Neural progenitor cell (in vitro differentiated cells): ENCODE measurements at regions not wholly inside any gene's neighbourhood (a gene's known extent, or its start where the extent isn't known, plus 50 kb on each side); places are given as distances from the start of the nearest gene placed in this dataset.
"Not testable (repeated sequence)": the region's sequence is repeated elsewhere in the genome, so short reads cannot be mapped to it uniquely, and the experiment has no call there.

Experiments
- DNase-seq: peaks from one replicate; pipeline ENCODE4 v3.0.0-alpha.2; 2016; ENCODE audit warnings: low spot score
- H2AFZ ChIP-seq: fragments of 200-600 bp; sonication (generic); replicated peaks from 2 replicates; pipeline ENCODE4 v1.6.1; 2016; ENCODE audit warnings: antibody characterized with exemption
- H3F3A ChIP-seq: fragments of 200-600 bp; sonication (generic); 2 replicates; pipeline ENCODE4 v1.6.1; 2016; ENCODE audit warnings: antibody characterized with exemption, low read depth
- H3K27ac ChIP-seq: fragments of 200-600 bp; sonication (generic); 2 replicates; pipeline ENCODE4 v1.5.1; 2016; ENCODE audit warnings: mild to moderate bottlenecking
- H3K27me3 ChIP-seq: fragments of 200-600 bp; sonication (generic); 2 replicates; pipeline ENCODE4 v1.6.1; 2016; ENCODE audit warnings: mild to moderate bottlenecking, moderate library complexity
- H3K36me3 ChIP-seq: fragments of 200-600 bp; sonication (generic); 2 replicates; pipeline ENCODE4 v1.5.1; 2016
- H3K4me1 ChIP-seq: fragments of 200-600 bp; sonication (generic); 2 replicates; pipeline ENCODE4 v1.6.1; 2016; ENCODE audit warnings: mixed run types
- H3K4me2 ChIP-seq: fragments of 200-600 bp; sonication (generic); 2 replicates; pipeline ENCODE4 v1.6.1; 2016
- H3K4me3 ChIP-seq: fragments of 200-600 bp; sonication (generic); 2 replicates; pipeline ENCODE4 v1.5.1; 2016
- H3K79me2 ChIP-seq: fragments of 200-600 bp; sonication (generic); 2 replicates; pipeline ENCODE4 v1.6.1; 2016; ENCODE audit warnings: low read depth
- H3K9ac ChIP-seq: fragments of 200-600 bp; sonication (generic); 2 replicates; pipeline ENCODE4 v1.6.1; 2016
- H3K9me3 ChIP-seq: fragments of 200-600 bp; sonication (generic); 2 replicates; pipeline ENCODE4 v1.5.1; 2016; ENCODE audit warnings: low read depth
- H4K20me1 ChIP-seq: fragments of 200-600 bp; sonication (generic); 2 replicates; pipeline ENCODE4 v1.6.1; 2016; ENCODE audit warnings: low read depth
- H3K27ac Mint-ChIP-seq: 3 replicates; pipeline ENCODE4 v1.8.0; 2021; ENCODE audit warnings: mixed read lengths
- H3K27me3 Mint-ChIP-seq: 2 replicates; pipeline ENCODE4 v1.8.0; 2022; ENCODE audit warnings: low read depth, mild to moderate bottlenecking, inconsistent platforms, moderate library complexity, mixed read lengths; ENCODE audit not compliant: insufficient read depth
- H3K36me3 Mint-ChIP-seq: 3 replicates; pipeline ENCODE4 v1.8.0; 2021; ENCODE audit warnings: mixed read lengths
- H3K4me1 Mint-ChIP-seq: 3 replicates; pipeline ENCODE4 v1.8.0; 2021; ENCODE audit warnings: mixed read lengths
- H3K4me3 Mint-ChIP-seq: 3 replicates; pipeline ENCODE4 v1.8.0; 2021; ENCODE audit warnings: mild to moderate bottlenecking, moderate library complexity, mixed read lengths
- H3K9me3 Mint-ChIP-seq: 3 replicates; pipeline ENCODE4 v1.8.0; 2020; ENCODE audit warnings: mixed read lengths
- EZH2 ChIP-seq: fragments of 200-600 bp; sonication (generic); IDR thresholded peaks from 2 replicates; pipeline ENCODE4 v1.6.1; 2017; ENCODE audit warnings: antibody characterized with exemption, mild to moderate bottlenecking, moderate library complexity
- EZH2phosphoT487 ChIP-seq: fragments of 200-600 bp; sonication (generic); IDR thresholded peaks from 2 replicates; pipeline ENCODE4 v1.6.1; 2017; ENCODE audit warnings: antibody characterized with exemption
- TF ChIP-seq, protein P1 (sequence below): fragments of 200-600 bp; sonication (generic); IDR thresholded peaks from 2 replicates; pipeline ENCODE4 v1.5.1; 2017; ENCODE audit warnings: antibody characterized with exemption, mild to moderate bottlenecking

DNA sequence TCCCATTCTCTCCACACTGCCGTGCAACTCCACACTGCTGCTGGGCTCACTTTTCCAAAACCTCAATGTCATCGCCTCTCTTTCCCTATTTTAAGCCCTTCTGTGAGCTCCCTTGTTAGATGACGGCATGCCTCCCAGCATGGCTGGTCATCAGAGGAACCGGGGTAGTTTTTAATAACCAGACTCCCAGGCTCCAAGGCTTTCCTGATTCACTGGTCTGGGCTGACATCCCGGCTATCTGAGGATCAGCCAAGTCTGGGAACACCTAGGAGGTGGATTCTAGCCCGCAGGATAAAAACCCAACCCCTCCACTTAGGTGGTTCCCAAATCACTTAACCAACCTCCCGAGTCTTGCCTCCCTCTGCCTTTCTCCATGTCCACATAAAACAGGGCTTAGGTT, 295.4 kb upstream of the FZD8 start:
- Mint-ChIP-seq H3K36me3 (no peaks in the 10 kb centered on the region), H3K27me3 (no peaks in the 10 kb centered on the region), H3K27ac (no peak overlapping the region), H3K9me3 (peaks cover 3% of the 10 kb centered on the region), H3K4me3 (no peak overlapping the region), H3K4me1 (peaks cover 32% of the 10 kb centered on the region)
- Histone ChIP-seq H3K4me1 (peaks cover 20% of the 10 kb centered on the region), H3K36me3 (no peaks in the 10 kb centered on the region), H3K4me3 (no peak overlapping the region), H4K20me1 (no peaks in the 10 kb centered on the region), H3K27me3 (no peaks in the 10 kb centered on the region), H2AFZ (no peak overlapping the region), H3F3A (no peaks in the 10 kb centered on the region), H3K9ac (no peak overlapping the region), H3K9me3 (no peaks in the 10 kb centered on the region), H3K79me2 (no peaks in the 10 kb centered on the region), H3K4me2 (no peak overlapping the region), H3K27ac (no peak overlapping the region)
- no peak for TF ChIP-seq EZH2
- TF ChIP-seq EZH2phosphoT487 = no peak
- TF ChIP-seq, protein P1, sequence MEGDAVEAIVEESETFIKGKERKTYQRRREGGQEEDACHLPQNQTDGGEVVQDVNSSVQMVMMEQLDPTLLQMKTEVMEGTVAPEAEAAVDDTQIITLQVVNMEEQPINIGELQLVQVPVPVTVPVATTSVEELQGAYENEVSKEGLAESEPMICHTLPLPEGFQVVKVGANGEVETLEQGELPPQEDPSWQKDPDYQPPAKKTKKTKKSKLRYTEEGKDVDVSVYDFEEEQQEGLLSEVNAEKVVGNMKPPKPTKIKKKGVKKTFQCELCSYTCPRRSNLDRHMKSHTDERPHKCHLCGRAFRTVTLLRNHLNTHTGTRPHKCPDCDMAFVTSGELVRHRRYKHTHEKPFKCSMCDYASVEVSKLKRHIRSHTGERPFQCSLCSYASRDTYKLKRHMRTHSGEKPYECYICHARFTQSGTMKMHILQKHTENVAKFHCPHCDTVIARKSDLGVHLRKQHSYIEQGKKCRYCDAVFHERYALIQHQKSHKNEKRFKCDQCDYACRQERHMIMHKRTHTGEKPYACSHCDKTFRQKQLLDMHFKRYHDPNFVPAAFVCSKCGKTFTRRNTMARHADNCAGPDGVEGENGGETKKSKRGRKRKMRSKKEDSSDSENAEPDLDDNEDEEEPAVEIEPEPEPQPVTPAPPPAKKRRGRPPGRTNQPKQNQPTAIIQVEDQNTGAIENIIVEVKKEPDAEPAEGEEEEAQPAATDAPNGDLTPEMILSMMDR = no peak
- no peak for DNase-seq

DNA sequence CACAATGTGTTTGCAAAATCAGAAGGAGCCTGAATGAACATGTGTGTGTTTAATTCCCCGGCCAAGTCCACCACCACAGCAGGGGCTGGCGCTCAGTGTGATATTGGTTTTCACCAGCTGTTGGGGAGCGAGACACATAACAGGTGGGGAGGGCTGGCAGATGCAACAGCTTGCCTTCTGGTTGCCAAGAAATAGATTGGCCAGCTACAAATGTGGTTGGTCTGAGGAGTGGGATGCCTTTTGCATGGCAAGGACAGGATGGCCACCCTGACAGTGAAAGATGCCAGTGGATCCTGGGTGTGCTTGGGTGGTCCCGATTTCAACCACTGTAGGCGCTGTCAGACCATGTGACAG, 292.5 kb upstream of the FZD8 start:
- TF ChIP-seq EZH2phosphoT487 = no peak
- Mint-ChIP-seq H3K27me3 (no peaks in the 10 kb centered on the region), H3K4me1 (peaks cover 21% of the 10 kb centered on the region), H3K36me3 (no peaks in the 10 kb centered on the region), H3K27ac (no peak overlapping the region), H3K4me3 (peak overlapping the region; percentile 2), H3K9me3 (peaks cover 3% of the 10 kb centered on the region)
- no peak overlapping the region for H3K4me3 ChIP-seq
- H4K20me1 ChIP-seq = no peaks in the 10 kb centered on the region
- H3K27ac ChIP-seq = no peak overlapping the region
- no peak overlapping the region for H3K9ac ChIP-seq
- H3F3A ChIP-seq = no peaks in the 10 kb centered on the region
- H3K36me3 ChIP-seq = no peaks in the 10 kb centered on the region
- no peak for DNase-seq
- H3K27me3 ChIP-seq = no peaks in the 10 kb centered on the region
- no peaks in the 10 kb centered on the region for H3K79me2 ChIP-seq
- H2AFZ ChIP-seq = no peak overlapping the region
- peaks cover 9% of the 10 kb centered on the region for H3K4me1 ChIP-seq
- H3K9me3 ChIP-seq = no peaks in the 10 kb centered on the region
- peak overlapping the region; percentile 15 for H3K4me2 ChIP-seq

DNA sequence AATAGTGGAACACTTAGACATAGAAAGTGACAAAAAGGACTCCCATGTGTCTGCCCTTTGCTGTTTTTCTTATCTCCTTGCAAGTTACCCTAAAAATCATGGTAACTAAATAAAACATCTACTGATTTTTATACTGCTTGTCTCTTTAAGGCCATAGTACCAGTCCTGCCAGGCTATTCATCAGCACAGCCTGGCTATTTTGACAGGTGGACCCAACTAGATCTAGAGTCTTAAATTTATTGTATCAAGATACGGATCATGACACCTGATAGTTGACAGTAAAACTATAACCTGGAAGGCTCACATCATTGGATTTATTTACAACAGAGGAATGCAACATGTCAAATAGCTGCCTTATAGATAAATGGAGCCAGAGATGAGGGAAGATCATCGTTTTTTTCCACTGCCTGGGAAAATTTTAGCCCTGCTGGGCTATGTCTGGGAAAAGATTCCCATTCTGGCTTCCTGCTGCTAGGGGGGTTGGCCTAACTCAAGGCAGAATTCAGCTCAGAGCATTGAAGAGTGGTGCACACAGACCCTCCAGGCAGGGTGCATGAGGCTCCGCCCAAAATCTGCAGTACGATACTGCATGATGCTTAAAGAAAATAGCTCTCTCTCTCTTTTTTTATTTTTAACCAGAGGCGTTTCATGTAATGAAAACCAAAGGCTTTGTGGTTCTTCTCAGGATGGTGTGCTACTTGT, 292.0 kb upstream of the FZD8 start:
- H3F3A ChIP-seq = no peaks in the 10 kb centered on the region
- no peak for TF ChIP-seq EZH2
- TF ChIP-seq, protein P1 = no peak
- no peak for TF ChIP-seq EZH2phosphoT487
- H3K4me3 ChIP-seq = no peak overlapping the region
- peaks cover 20% of the 10 kb centered on the region for H3K4me1 Mint-ChIP-seq
- no peaks in the 10 kb centered on the region for H3K36me3 ChIP-seq
- H3K79me2 ChIP-seq = no peaks in the 10 kb centered on the region
- H3K9me3 Mint-ChIP-seq = peaks cover 3% of the 10 kb centered on the region
- peaks cover 9% of the 10 kb centered on the region for H3K4me1 ChIP-seq
- H4K20me1 ChIP-seq = no peaks in the 10 kb centered on the region
- no peak overlapping the region for H3K27ac Mint-ChIP-seq
- DNase-seq = no peak
- no peaks in the 10 kb centered on the region for H3K27me3 ChIP-seq
- peak overlapping the region; percentile 2 for H3K4me3 Mint-ChIP-seq
- no peaks in the 10 kb centered on the region for H3K36me3 Mint-ChIP-seq
- no peak overlapping the region for H3K9ac ChIP-seq
- no peak overlapping the region for H2AFZ ChIP-seq
- no peaks in the 10 kb centered on the region for H3K9me3 ChIP-seq
- H3K4me2 ChIP-seq = peak overlapping the region; percentile 15
- H3K27ac ChIP-seq = no peak overlapping the region
- no peaks in the 10 kb centered on the region for H3K27me3 Mint-ChIP-seq

GRCh38 chr10:35933491-35933890, 291.4 kb upstream of the FZD8 start:
- no peaks in the 10 kb centered on the region for H3K27me3 Mint-ChIP-seq
- Histone ChIP-seq H3F3A (no peaks in the 10 kb centered on the region), H3K27me3 (no peaks in the 10 kb centered on the region), H3K79me2 (no peaks in the 10 kb centered on the region), H3K36me3 (no peaks in the 10 kb centered on the region), H3K9ac (no peak overlapping the region), H3K4me2 (no peak overlapping the region), H3K9me3 (no peaks in the 10 kb centered on the region), H3K4me3 (no peak overlapping the region), H2AFZ (no peak overlapping the region), H4K20me1 (no peaks in the 10 kb centered on the region), H3K4me1 (peaks cover 9% of the 10 kb centered on the region), H3K27ac (no peak overlapping the region)
- no peaks in the 10 kb centered on the region for H3K36me3 Mint-ChIP-seq
- no peak overlapping the region for H3K27ac Mint-ChIP-seq
- peaks cover 3% of the 10 kb centered on the region for H3K9me3 Mint-ChIP-seq
- peaks cover 20% of the 10 kb centered on the region for H3K4me1 Mint-ChIP-seq
- no peak for DNase-seq
- TF ChIP-seq, protein P1 = no peak
- TF ChIP-seq EZH2 (no peak), EZH2phosphoT487 (no peak)
- H3K4me3 Mint-ChIP-seq = no peak overlapping the region

DNA sequence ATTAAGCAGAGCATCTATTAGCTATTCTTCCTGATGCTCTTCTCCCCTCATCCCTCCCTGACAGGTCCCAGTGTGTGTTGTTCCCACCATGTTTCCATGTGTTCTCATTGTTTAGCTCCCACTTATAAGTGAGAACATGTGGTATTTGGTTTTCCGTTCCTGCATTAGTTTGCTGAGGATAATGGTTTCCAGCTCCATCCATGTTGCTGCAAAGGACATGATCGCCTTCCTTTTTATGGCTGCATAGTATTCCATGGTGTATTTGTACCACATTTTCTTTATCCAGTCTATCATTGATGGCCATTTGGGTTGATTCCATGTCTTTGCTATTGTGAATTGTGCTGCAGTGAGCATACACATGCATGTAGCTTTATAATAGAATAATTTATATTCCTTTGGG, 287.9 kb upstream of the FZD8 start:
- not testable (repeated sequence) for DNase-seq, H3K27ac ChIP-seq, H3K27ac Mint-ChIP-seq, H3F3A ChIP-seq, H2AFZ ChIP-seq, H3K9ac ChIP-seq, H3K4me2 ChIP-seq, H3K4me3 ChIP-seq, H3K36me3 Mint-ChIP-seq, H3K36me3 ChIP-seq, H4K20me1 ChIP-seq, H3K4me3 Mint-ChIP-seq, H3K9me3 Mint-ChIP-seq, H3K79me2 ChIP-seq, H3K27me3 Mint-ChIP-seq, H3K27me3 ChIP-seq, H3K9me3 ChIP-seq
- H3K4me1 ChIP-seq = peaks cover 32% of the 10 kb centered on the region
- peaks cover 34% of the 10 kb centered on the region for H3K4me1 Mint-ChIP-seq
